Thyroid gland (tissue), 4 donors: ENCODE measurements at regions not wholly inside any gene's neighbourhood (a gene's known extent, or its start where the extent isn't known, plus 50 kb on each side); places are given as distances from the start of the nearest gene placed in this dataset.

Source experiments
- DNase-seq, 2 donors: peaks; one replicate each; pipeline ENCODE4 v3.0.0-alpha.2; 2019
- H3K27ac ChIP-seq, 3 donors: fragments of 200-600 bp; sonication (generic); 1 replicate in 2 of 3; 2 replicates in 1 of 3; pipeline ENCODE4 v1.5.1; 2016 to 2019; ENCODE audit warnings: mild to moderate bottlenecking in 1 of 3, moderate library complexity in 1 of 3
- H3K27me3 ChIP-seq: fragments of 200-600 bp; sonication (generic); one replicate; pipeline ENCODE4 v1.5.1; 2019
- H3K36me3 ChIP-seq, 2 donors: fragments of 200-600 bp; sonication (generic); one replicate each; pipeline ENCODE4 v1.5.1; 2016 to 2019
- H3K4me1 ChIP-seq, 2 donors: fragments of 200-600 bp; sonication (generic); one replicate each; pipeline ENCODE4 v1.5.1; 2017 to 2019
- H3K4me3 ChIP-seq, 3 donors: fragments of 200-600 bp; sonication (generic); replicated peaks in 1 of 3; 1 replicate in 2 of 3; 2 replicates in 1 of 3; pipeline ENCODE4 v1.5.1; 2016; ENCODE audit warnings: mild to moderate bottlenecking in 1 of 3
- H3K9me3 ChIP-seq: fragments of 200-600 bp; sonication (generic); one replicate; pipeline ENCODE4 v1.5.1; 2017
- CTCF ChIP-seq, 6 experiments: fragments of 200-600 bp in 3 of 6; fragments of 450-650 bp in 3 of 6; sonication (generic) in 3 of 6; IDR thresholded peaks; one replicate each; pipeline ENCODE4 v1.5.1; 2016 to 2019; ENCODE audit warnings: antibody characterized with exemption in 6 of 6, mild to moderate bottlenecking in 2 of 6, inconsistent platforms in 1 of 6, moderate library complexity in 1 of 6
- POLR2A ChIP-seq, 2 donors: fragments of 450-650 bp; IDR thresholded peaks; one replicate each; pipeline ENCODE4 v1.6.1; 2017; ENCODE audit warnings: antibody characterized with exemption in 2 of 2, mild to moderate bottlenecking in 2 of 2, moderate library complexity in 1 of 2
- WGBS, 2 donors: methylation state at CpG; one replicate each; pipeline ENCODE4 v1.1.5; 2017; 5-methylcytosine and 5-hydroxymethylcytosine counted together
- intact Hi-C: fragments of 100-400 bp; cut with DNase I; formaldehyde crosslinking; loops from one replicate; pipeline ENCODE4 v1.15.1; 2023

GRCh38 chr5:58365791-58366190, 94.1 kb downstream of the PLK2 start:
- TF ChIP-seq CTCF (IDR thresholded peaks at IDR 0.05) (no peak), POLR2A (IDR thresholded peaks at IDR 0.05) (no peak)
- H3K36me3 ChIP-seq, result no peaks in the 10 kb centered on the region
- peaks cover 0 to 4% of the 10 kb centered on the region in 2 donors for H3K4me1 ChIP-seq
- no peak for DNase-seq
- no peaks in the 10 kb centered on the region for H3K9me3 ChIP-seq
- no peak overlapping the region for H3K27ac ChIP-seq
- H3K4me3 ChIP-seq, result no peak overlapping the region
- intact Hi-C loops, result no loop called here
- no peaks in the 10 kb centered on the region for H3K27me3 ChIP-seq
- 64 to 83% methylated on average over 3 of the region's 3 CpGs for WGBS, 2 donors

- intact Hi-C loops, result no loop called here
- TF ChIP-seq POLR2A (IDR thresholded peaks at IDR 0.05) (no peak), CTCF (IDR thresholded peaks at IDR 0.05) (no peak)
- no peak overlapping the region for H3K4me3 ChIP-seq
- DNase-seq, result no peak
- H3K36me3 ChIP-seq, result no peaks in the 10 kb centered on the region
- H3K27ac ChIP-seq, result no peak overlapping the region
- peaks cover 0 to 4% of the 10 kb centered on the region in 2 donors for H3K4me1 ChIP-seq
- 94 to 95% methylated on average over 8 of the region's 8 CpGs for WGBS, 2 donors
- H3K9me3 ChIP-seq, result no peaks in the 10 kb centered on the region
- no peaks in the 10 kb centered on the region for H3K27me3 ChIP-seq
Observed at GRCh38 chr5:58363461-58364249, 96.2 kb downstream of the PLK2 start.

GRCh38 chr5:58362135-58362534, 97.8 kb downstream of the PLK2 start:
- intact Hi-C loops, result no loop called here
- Histone ChIP-seq H3K27me3 (no peaks in the 10 kb centered on the region), H3K4me3 (no peak overlapping the region), H3K36me3 (no peaks in the 10 kb centered on the region), H3K4me1 (peaks cover 0 to 4% of the 10 kb centered on the region in 2 donors), H3K27ac (no peak overlapping the region), H3K9me3 (no peaks in the 10 kb centered on the region)
- no peak for DNase-seq
- TF ChIP-seq POLR2A (IDR thresholded peaks at IDR 0.05) (no peak), CTCF (IDR thresholded peaks at IDR 0.05) (no peak)
- 90 to 91% methylated on average over 3 of the region's 3 CpGs for WGBS, 2 donors

- H3K9me3 ChIP-seq, result no peaks in the 10 kb centered on the region
- intact Hi-C loops, result no loop called here
- 87 to 90% methylated on average over 2 of the region's 2 CpGs for WGBS, 2 donors
Observed at GRCh38 chr5:58360794-58361193, 99.1 kb downstream of the PLK2 start.

More at GRCh38 chr5:58360794-58361193, 99.1 kb downstream of the PLK2 start:
- Histone ChIP-seq H3K4me3 (no peak overlapping the region), H3K4me1 (no peaks in the 10 kb centered on the region), H3K36me3 (no peaks in the 10 kb centered on the region), H3K27me3 (no peaks in the 10 kb centered on the region), H3K27ac (no peak overlapping the region)
- DNase-seq, result no peak
- TF ChIP-seq CTCF (IDR thresholded peaks at IDR 0.05), result no peak
- TF ChIP-seq POLR2A (IDR thresholded peaks at IDR 0.05), result no peak
